Left ventricle myocardium inferior (tissue), 1 donor: ENCODE measurements at regions not wholly inside any gene's neighbourhood (a gene's known extent, or its start where the extent isn't known, plus 50 kb on each side); places are given as distances from the start of the nearest gene placed in this dataset.
"Not testable (repeated sequence)": the region's sequence is repeated elsewhere in the genome, so short reads cannot be mapped to it uniquely, and the experiment has no call there.

Experiments
- DNase-seq: peaks from one replicate; pipeline ENCODE4 v3.0.0-alpha.2; 2020
- H3K27ac ChIP-seq: fragments of 200-600 bp; replicated peaks from 2 replicates; pipeline ENCODE4 v1.8.0; 2021
- H3K27me3 ChIP-seq: fragments of 200-600 bp; 2 replicates; pipeline ENCODE4 v1.8.0; 2021; ENCODE audit warnings: low read depth
- H3K36me3 ChIP-seq: fragments of 200-600 bp; 2 replicates; pipeline ENCODE4 v1.8.0; 2021
- H3K4me1 ChIP-seq: fragments of 200-600 bp; 2 replicates; pipeline ENCODE4 v1.8.0; 2021
- H3K4me3 ChIP-seq: fragments of 200-600 bp; 2 replicates; pipeline ENCODE4 v1.8.0; 2021; ENCODE audit warnings: mild to moderate bottlenecking, moderate library complexity
- H3K9me3 ChIP-seq: fragments of 200-600 bp; replicated peaks from 2 replicates; pipeline ENCODE4 v1.8.0; 2021
- CTCF ChIP-seq: fragments of 200-600 bp; IDR thresholded peaks from 2 replicates; pipeline ENCODE4 v1.8.0; 2021; ENCODE audit warnings: antibody characterized with exemption, mild to moderate bottlenecking, borderline replicate concordance
- intact Hi-C: fragments of 100-400 bp; cut with micrococcal nuclease; formaldehyde crosslinking; loops from one replicate; pipeline ENCODE4 v1.11.0; 2022
- donor health status: DM: no; HTN: yes; CAD: no; lungs with severe emphysema.

- no peak overlapping the region for H3K27ac ChIP-seq
- peaks cover 32% of the 10 kb centered on the region for H3K9me3 ChIP-seq
- intact Hi-C loops, result no loop called here
- no peaks in the 10 kb centered on the region for H3K36me3 ChIP-seq
- H3K4me1 ChIP-seq, result no peaks in the 10 kb centered on the region
- no peak overlapping the region for H3K4me3 ChIP-seq
- DNase-seq, result no peak
- H3K27me3 ChIP-seq, result no peaks in the 10 kb centered on the region
- no peak for TF ChIP-seq CTCF
These were observed 53.5 kb downstream of the FSCB start for GRCh38 chr14:44453433-44454171.

GRCh38 chr14:44450232-44450631 lies 56.9 kb downstream of the FSCB start:
- H3K36me3 ChIP-seq, H3K4me1 ChIP-seq, H3K4me3 ChIP-seq, H3K27me3 ChIP-seq, H3K9me3 ChIP-seq, intact Hi-C loops, DNase-seq, H3K27ac ChIP-seq: not testable (repeated sequence)

GRCh38 chr14:44449680-44450079 lies 57.4 kb downstream of the FSCB start:
- H3K4me3 ChIP-seq, result no peak overlapping the region
- H3K9me3 ChIP-seq, result no peaks in the 10 kb centered on the region
- H3K27me3 ChIP-seq, result no peaks in the 10 kb centered on the region
- H3K36me3 ChIP-seq, result no peaks in the 10 kb centered on the region
- no peak for TF ChIP-seq CTCF
- intact Hi-C loops, result no loop called here
- no peak for DNase-seq
- no peaks in the 10 kb centered on the region for H3K4me1 ChIP-seq
- no peak overlapping the region for H3K27ac ChIP-seq

- no peaks in the 10 kb centered on the region for H3K4me1 ChIP-seq
- H3K27ac ChIP-seq, result no peak overlapping the region
- no peaks in the 10 kb centered on the region for H3K27me3 ChIP-seq
- DNase-seq, result no peak
- H3K4me3 ChIP-seq, result no peak overlapping the region
- no peaks in the 10 kb centered on the region for H3K36me3 ChIP-seq
- no peak for TF ChIP-seq CTCF
- H3K9me3 ChIP-seq, result no peaks in the 10 kb centered on the region
- intact Hi-C loops, result no loop called here
These were observed 58.1 kb downstream of the FSCB start for GRCh38 chr14:44448951-44449358.

- Histone ChIP-seq H3K4me3 (no peak overlapping the region), H3K27ac (no peak overlapping the region), H3K27me3 (no peaks in the 10 kb centered on the region), H3K4me1 (no peaks in the 10 kb centered on the region), H3K36me3 (no peaks in the 10 kb centered on the region), H3K9me3 (peaks cover 3% of the 10 kb centered on the region)
- no peak for DNase-seq
- intact Hi-C loops, result no loop called here
- no peak for TF ChIP-seq CTCF
These were observed 60.1 kb downstream of the FSCB start for GRCh38 chr14:44446965-44447364.

GRCh38 chr14:44444454-44444853 lies 62.6 kb downstream of the FSCB start:
- H3K27ac ChIP-seq, result no peak overlapping the region
- no peak for DNase-seq
- H3K36me3 ChIP-seq, result no peaks in the 10 kb centered on the region
- H3K4me1 ChIP-seq, result no peaks in the 10 kb centered on the region
- no peak overlapping the region for H3K4me3 ChIP-seq
- no peaks in the 10 kb centered on the region for H3K27me3 ChIP-seq
- H3K9me3 ChIP-seq, result peaks cover 8% of the 10 kb centered on the region
- TF ChIP-seq CTCF, result no peak
- intact Hi-C loops, result no loop called here
